ENCODE measurements at regions not wholly inside any gene's neighbourhood (a gene's known extent, or its start where the extent isn't known, plus 50 kb on each side); places are given as distances from the start of the nearest gene placed in this dataset.

- H3K4me3 ChIP-seq: no peak overlapping the region
- no peak for DNase-seq
- no peaks in the 10 kb centered on the region for H3K4me1 ChIP-seq
- no peak for TF ChIP-seq POLR2A (IDR thresholded peaks at IDR 0.05)
- TF ChIP-seq, protein P1, sequence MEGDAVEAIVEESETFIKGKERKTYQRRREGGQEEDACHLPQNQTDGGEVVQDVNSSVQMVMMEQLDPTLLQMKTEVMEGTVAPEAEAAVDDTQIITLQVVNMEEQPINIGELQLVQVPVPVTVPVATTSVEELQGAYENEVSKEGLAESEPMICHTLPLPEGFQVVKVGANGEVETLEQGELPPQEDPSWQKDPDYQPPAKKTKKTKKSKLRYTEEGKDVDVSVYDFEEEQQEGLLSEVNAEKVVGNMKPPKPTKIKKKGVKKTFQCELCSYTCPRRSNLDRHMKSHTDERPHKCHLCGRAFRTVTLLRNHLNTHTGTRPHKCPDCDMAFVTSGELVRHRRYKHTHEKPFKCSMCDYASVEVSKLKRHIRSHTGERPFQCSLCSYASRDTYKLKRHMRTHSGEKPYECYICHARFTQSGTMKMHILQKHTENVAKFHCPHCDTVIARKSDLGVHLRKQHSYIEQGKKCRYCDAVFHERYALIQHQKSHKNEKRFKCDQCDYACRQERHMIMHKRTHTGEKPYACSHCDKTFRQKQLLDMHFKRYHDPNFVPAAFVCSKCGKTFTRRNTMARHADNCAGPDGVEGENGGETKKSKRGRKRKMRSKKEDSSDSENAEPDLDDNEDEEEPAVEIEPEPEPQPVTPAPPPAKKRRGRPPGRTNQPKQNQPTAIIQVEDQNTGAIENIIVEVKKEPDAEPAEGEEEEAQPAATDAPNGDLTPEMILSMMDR (IDR thresholded peaks at IDR 0.05): no peak
- no peaks in the 10 kb centered on the region for H3K9me3 ChIP-seq
- H3K27me3 ChIP-seq: no peaks in the 10 kb centered on the region
- no peaks in the 10 kb centered on the region for H3K36me3 ChIP-seq
- intact Hi-C loops (cut with DNase I): no loop called here
- no peak overlapping the region for H3K27ac ChIP-seq
These were observed 162.4 kb downstream of the ESM1 start for GRCh38 chr5:54823006-54823405.

DNA sequence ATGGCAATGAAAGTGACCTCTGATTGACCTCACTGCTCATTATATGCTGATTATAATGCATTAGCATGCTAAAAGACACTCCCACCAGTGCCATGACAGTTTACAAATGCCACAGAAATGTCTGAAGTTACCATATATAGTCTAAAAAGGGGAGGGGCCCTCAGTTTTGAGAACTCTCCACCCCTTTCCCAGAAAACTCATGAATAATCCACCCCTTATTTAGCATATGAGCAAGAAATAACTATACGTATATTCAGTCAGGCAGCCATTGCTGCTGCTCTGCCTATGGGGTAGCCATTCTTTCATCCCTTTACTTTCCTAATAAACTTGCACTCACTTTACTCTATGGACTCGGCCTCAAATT lies 163.1 kb downstream of the ESM1 start:
- TF ChIP-seq, protein P1 (IDR thresholded peaks at IDR 0.05): no peak
- no peak for TF ChIP-seq POLR2A (IDR thresholded peaks at IDR 0.05)
- Histone ChIP-seq H3K27me3 (no peaks in the 10 kb centered on the region), H3K9me3 (no peaks in the 10 kb centered on the region), H3K4me3 (no peak overlapping the region), H3K4me1 (no peaks in the 10 kb centered on the region), H3K36me3 (no peaks in the 10 kb centered on the region), H3K27ac (no peak overlapping the region)
- no peak for DNase-seq
- WGBS, 2 donors: 92 to 96% methylated on average over 2 of the region's 2 CpGs
- intact Hi-C loops (cut with DNase I): no loop called here

DNA sequence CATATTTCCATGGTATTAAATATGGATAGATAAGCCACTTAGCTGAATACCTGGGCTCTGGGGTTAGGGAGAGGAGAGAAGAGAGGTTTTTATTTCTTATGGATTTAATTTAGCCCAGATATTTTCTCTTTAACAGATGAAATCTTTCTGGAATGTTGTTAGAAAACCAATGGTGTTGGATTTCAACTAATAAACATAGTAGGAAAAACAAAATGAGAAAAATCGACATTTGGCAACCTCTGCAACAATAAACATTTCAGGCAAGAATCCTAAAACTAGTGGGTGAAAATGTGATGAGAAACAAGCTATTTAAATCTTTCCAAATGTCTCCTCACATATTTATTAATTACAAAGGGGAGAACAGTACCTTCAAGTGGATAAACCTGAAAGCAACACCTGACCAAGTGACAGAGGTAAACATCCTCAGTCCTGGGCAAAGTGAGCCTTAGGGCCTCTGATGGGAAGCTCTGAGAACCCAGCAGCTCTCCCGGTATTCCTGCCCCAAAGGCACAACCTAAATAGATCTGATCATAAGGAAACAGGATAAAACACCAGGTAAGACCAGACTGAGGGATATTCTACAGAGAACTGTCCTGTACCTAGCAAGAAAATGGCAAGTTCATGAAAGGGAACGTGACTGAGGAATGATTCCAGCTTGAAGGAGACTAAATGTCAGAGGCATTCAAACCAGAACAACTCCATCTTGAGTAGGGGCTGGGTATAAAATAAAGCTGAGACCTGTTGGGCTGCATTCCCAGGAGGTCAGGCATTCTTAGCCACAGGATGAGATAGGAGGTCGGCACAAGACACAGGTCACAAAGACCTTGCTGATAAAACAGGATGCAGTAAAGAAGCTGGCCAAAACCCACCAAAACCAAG lies 163.7 kb downstream of the ESM1 start:
- Histone ChIP-seq H3K4me3 (no peak overlapping the region), H3K36me3 (no peaks in the 10 kb centered on the region), H3K27ac (no peak overlapping the region), H3K27me3 (no peaks in the 10 kb centered on the region), H3K9me3 (no peaks in the 10 kb centered on the region), H3K4me1 (no peaks in the 10 kb centered on the region)
- intact Hi-C loops (cut with DNase I): no loop called here
- no peak for DNase-seq
- WGBS, 2 donors: 50 to 59% methylated on average over 4 of the region's 4 CpGs
- no peak for TF ChIP-seq POLR2A (IDR thresholded peaks at IDR 0.05)
- TF ChIP-seq, protein P1 (IDR thresholded peaks at IDR 0.05): no peak

- intact Hi-C loops (cut with DNase I): no loop called here
- TF ChIP-seq, protein P1 (IDR thresholded peaks at IDR 0.05): no peak
- TF ChIP-seq POLR2A (IDR thresholded peaks at IDR 0.05): no peak
- Histone ChIP-seq H3K27me3 (no peaks in the 10 kb centered on the region), H3K36me3 (no peaks in the 10 kb centered on the region), H3K9me3 (no peaks in the 10 kb centered on the region), H3K27ac (no peak overlapping the region), H3K4me1 (no peaks in the 10 kb centered on the region), H3K4me3 (no peak overlapping the region)
- 80 to 82% methylated on average over 3 of the region's 3 CpGs for WGBS, 2 donors
- no peak for DNase-seq
These were observed 164.9 kb downstream of the ESM1 start for GRCh38 chr5:54820346-54821134.

GRCh38 chr5:54807421-54807820 lies 178.0 kb downstream of the ESM1 start:
- 17 to 27% methylated on average over 1 of the region's 1 CpG for WGBS, 2 donors
- Histone ChIP-seq H3K9me3 (no peaks in the 10 kb centered on the region), H3K36me3 (no peaks in the 10 kb centered on the region), H3K27me3 (no peaks in the 10 kb centered on the region), H3K4me1 (no peaks in the 10 kb centered on the region), H3K4me3 (no peak overlapping the region), H3K27ac (no peak overlapping the region)
- intact Hi-C loops (cut with DNase I): no loop called here
- no peak for DNase-seq
- TF ChIP-seq, protein P1 (IDR thresholded peaks at IDR 0.05): no peak
- no peak for TF ChIP-seq POLR2A (IDR thresholded peaks at IDR 0.05)
